Dermis blood vessel endothelial cell (primary cell): ENCODE measurements at regions not wholly inside any gene's neighbourhood (a gene's known extent, or its start where the extent isn't known, plus 50 kb on each side); places are given as distances from the start of the nearest gene placed in this dataset.
A peak's percentile ranks its signal among the peaks of the same experiment; 100 is the strongest.
"Not testable (repeated sequence)": the region's sequence is repeated elsewhere in the genome, so short reads cannot be mapped to it uniquely, and the experiment has no call there.

Source experiments
- DNase-seq: peaks from one replicate; pipeline ENCODE4 v3.0.0; 2010

DNA sequence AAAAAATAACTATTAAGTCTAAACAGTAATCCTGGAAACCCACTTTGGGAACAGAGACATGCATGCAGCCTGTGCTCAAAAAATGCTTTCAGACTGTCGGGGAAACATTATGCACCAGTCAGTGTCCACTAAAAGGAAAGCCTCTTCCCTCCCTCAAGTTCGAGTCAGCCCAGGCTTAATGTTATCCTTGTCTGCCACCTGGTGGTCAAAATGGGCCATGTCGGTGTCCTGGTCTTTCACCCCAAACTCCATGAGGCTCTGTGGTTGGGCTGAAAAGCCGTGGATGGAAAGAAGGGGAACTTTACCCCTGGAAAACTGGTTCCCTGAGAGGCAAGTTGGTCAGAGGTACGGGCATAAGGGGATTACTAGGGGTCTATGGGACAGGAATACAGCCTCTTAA lies 88.4 kb upstream of the ZNF492 start:
- DNase-seq: peak; percentile 20

DNA sequence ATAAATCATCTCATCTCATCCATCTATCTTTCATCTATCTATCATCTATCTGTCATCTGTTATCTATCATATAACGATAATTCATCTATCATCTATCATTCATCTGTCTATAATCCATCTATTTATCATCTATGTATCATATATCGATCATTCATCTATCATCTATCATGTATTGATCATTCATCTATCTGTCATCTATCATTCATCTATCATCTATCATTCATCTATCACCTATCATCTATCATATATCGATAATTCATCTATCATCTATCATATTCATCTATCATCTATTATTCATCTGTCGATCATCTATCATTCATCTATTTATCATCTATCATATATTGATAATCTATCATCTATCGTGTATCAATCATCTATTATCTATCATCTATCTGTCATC lies 100.4 kb upstream of the ZNF492 start:
- DNase-seq: no peak

DNA sequence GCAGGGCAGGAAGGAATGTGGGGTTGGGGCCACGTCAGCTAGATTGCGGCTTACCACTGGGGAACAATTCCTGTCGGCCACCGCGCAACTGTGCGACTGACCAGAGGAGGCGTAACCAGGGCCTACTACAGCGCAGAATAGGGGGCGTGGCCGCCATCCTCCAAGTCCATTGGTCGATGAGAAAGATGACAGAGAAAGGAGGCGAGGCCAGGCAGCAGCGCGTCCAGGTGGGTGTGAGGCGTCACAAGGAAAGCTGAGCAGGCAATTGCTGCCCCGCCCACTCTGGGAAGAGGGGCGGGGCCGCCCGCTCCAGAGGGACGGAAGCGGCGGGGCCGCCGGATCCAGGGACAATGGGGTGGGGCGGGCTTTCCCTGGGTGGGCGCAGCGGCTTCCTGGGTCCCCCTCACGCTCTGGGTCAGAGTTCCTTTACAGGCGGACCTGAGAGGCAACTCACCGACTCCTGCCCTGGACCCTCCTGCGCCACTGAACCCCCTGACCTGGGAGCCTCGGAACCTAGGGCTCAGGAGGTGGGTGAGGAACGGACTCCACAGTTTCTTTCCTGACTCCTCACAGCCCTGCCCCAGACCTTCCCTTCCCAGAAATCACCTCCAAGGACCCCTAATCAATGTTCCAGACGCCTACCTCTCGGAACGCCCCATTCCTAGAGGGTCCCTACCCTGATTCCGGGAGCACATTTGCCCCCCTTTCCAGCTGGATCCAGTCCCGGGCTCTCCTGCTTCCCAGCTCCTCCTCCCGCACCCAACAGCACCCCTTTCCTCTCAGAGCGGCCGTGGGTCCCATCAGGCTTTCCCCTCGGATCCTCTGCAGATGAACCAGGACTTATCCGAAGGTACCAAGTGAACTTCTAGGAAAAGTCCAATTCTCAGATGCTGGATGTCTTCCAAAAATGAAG lies 101.5 kb upstream of the ZNF492 start:
- no peak for DNase-seq

DNA sequence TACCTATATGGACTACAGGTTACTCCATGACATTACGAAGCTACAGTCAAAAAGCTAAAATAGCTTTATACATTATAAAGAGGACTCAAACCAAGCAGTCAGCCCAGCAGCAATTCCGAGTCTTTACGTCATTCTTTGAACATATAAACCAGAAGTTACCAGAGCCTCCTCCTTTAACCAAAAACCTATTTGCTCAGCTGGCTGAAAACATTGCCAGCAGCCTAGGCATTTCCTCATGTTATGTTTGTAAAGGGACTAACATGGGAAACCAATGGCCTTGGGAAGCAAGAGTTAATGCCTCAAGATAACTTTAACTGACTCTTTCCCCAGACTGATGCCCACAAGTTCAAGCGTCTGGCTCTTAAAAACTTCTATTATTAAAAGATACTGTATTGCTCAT lies 104.1 kb upstream of the ZNF492 start:
- no peak for DNase-seq

DNA sequence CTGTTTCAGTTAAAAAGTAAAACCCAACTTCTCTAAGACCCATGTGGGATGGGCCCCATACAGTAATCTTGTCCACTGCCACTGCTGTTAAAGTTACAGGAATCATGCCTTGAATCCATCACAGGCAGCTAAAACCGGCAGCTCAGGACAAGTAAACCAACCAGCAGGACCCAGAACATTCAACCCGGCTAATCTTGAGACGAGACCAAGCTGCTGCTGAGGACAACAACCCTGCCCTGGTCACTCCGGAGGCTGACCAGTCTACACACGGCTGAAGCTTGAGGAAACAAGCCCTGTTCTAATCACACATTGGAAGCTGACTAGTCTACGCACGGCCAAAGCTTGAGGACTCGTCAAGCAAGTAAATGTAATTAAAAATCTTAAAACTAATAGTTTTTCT lies 105.2 kb upstream of the ZNF492 start:
- DNase-seq: no peak

DNA sequence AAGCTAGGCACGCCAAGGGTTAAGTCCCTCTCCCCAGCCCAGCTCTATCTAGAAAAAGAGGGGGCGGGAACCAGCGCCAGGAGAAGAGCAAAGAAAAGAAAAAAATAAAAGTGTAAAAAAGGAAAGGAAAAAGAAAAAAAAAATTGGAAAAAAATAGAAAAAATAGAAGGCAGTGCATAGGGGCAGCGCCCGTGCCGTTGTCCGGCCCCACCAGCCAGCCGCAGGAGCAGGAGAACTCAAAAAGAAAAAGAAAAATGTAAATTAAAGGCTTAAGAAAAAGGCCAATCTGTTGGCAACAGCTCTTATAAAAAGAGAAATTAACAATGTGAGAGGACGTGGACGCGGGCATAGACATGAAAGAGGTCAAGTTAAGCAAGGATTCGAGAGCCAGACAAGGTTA lies 105.4 kb upstream of the ZNF98 start:
- DNase-seq: no peak

DNA sequence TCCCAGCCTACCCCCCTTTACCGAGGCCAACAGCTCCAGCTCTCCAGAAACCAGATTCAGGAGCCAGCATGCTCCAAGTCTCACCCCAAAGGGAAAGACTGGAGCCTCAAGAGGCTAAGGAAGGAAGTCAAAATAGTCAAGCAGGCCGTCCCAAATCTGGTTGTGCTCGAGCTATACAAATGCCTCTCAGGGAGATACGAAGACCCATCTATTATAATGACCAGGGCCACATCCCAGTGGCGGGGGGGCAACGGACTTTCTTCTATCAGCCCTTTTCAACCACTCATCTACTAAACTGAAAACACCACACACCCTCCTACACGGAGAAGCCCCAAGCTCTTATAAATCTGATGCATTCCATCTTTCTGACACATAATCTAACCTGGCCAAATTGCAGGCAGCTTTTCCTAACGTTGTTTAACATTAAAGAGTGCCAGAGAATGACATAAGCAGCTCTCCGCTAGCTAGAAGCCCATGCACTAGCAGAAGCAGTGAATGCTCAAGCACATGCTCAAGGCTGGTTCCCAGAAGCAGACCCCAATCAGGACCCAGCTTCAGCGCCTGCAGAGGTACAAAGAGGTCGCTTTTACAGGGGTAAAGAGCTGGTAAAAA lies 104.6 kb upstream of the ZNF98 start:
- no peak for DNase-seq

DNA sequence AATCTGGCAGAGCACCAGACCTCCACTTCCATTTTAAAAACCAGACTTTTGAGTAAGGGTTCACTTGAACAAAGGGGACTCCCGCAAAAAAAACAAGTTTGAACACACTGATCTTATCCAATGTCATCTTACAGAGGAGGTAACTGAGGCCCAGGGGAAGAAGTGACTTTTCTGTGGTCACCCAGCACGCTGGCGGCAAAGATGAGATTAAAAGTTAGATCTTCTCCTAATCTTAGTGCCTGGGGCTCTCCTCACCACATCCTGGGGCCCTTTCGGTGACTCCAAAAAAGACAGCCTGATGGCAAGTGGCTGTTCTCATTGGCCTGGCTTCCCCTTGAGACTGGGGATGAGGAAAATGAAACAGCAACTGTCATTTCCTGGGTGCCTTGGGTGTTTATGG lies 101.8 kb upstream of the ZNF98 start:
- no peak for DNase-seq

DNA sequence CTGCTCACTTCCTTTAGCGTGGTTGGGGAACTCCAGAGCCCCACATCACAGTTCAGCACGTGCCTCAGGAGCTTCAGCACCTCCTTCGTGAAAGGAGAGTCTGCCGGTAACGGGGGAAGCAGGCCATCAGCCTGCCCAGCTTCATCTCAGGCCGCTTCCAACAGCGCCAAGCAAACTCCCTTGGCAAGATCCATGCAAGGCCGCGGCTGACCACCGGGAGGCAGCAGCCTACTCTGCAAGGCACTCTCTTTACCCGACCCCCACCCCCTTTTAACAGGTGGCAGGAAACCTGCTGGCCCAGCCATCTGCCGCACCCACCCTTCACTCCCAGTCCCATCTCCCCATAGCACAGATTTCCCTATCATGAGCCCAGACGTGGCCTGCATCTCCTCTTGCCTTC lies 97.4 kb upstream of the ZNF98 start:
- DNase-seq: not testable (repeated sequence)

DNA sequence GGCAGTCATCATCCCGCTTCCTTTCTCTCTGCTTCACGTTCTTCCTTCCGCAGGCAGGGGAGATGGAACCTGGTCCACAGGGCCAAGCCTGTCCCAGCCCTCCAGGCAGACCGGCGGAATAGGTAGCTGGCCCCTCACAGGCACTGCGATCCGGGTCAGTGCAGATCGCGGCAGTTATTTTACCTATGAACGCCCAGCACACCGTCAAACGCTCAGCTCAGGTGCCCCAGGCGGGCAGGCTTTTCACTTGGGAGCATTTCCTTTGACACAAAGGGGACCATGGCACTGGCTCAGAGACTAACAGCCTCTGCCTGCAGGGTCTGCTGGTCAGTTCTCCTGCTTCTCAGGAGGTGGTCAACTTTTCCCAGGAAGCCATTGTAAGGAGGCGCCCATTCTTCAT lies 97.0 kb upstream of the ZNF98 start:
- DNase-seq: no peak

DNA sequence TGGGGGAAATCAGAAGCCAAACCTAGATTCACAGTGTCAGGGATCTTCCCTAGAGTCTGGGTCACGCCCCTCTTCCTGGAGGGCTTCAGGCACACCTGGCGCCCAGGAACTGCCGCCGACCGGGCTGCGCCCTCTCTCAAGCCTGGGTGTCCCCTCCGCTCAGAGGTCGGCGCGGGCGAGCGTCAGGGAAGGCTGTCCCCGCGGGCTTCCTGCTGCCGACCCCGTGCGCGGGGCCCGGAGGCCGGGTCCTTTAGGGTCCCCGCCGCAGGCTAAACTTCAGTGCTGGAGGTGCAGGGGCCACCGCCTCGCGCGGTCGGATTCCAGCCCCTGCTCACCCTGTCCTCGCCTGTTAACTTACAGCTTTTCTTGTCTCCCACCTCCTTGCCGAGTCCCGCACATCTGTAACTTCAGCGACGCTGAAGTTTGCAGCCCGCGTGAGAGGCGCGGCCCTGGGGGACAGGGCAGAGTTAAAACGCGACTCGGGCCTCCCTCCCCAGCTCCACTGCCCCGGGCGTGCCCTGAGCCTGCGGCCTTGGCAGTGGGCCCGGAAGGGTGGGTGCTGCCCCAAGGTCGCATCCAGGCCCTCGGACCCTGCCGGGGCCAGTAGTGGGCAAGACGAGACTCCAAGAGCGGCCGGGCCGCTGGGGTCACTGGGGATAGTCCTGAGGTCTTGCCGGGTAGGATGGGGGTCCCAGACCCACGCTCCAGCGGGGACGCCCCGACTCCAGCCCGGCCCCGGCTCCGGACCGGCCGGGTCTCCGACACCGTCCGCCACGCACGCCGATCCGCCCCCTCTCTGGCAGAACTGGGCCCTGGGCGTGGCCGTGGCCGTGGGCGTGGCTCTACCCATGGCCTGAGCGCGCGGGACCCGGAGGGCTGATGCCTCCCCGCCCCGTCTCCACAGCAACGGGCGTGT lies 95.6 kb upstream of the ZNF98 start:
- DNase-seq: no peak

DNA sequence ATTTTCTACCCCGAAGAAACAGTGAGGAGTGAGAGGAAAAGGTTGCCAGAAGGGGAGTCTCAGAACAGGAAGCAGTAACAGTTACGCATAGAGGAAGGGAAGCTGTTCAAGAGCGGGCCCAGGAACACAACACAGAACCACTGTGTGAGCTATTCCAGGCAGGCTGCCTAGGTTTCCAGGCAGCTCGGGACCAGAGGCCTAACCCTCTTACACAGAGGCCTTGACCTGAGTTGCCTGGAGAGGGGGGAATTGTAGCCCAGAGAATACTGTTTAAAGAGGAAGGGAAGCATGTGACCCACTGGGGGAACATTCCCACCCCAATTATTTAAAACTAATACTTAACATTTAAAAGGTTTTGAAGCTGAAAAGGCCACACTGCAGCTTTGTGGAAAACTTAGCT lies 93.3 kb upstream of the ZNF98 start:
- no peak for DNase-seq

DNA sequence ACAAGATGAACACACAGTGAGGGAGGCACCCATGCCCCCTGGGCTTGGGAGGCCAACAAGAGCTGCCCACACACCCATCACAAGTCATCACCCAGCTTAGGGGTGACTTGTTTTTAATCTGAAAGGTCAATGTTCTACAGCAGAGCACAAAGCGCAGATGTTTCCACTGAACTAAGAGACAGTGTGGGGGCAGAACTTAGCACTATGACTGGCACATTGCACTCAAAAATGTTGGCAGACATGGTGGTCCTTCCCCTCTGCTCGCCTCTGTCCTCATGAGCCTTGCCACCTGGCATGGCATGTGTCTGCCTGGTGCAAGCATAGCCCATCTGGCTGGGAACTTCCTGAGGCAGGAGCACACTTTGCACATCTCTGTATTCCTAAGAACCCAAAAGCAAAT lies 81.4 kb upstream of the ZNF98 start:
- DNase-seq: no peak

DNA sequence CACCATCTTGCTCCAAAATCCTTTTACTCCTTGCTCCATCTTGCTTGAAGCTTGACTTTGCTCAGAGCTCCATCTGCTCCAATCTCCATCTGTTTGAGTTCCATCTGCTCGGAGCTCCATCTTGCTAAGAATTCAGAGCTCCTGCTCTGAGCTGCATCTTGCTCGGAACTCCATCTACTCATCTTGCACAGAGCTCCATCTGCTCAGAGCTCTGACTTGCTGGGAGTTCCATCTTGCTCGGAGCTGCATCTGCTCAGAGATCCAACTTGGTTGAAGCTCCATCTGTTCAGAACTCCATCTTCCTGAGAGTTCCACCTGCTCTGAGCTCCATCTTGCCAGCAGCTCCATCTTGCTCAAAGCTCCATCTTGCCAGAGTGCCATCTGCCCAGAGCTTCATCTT lies 80.6 kb upstream of the ZNF98 start:
- DNase-seq: no peak

DNA sequence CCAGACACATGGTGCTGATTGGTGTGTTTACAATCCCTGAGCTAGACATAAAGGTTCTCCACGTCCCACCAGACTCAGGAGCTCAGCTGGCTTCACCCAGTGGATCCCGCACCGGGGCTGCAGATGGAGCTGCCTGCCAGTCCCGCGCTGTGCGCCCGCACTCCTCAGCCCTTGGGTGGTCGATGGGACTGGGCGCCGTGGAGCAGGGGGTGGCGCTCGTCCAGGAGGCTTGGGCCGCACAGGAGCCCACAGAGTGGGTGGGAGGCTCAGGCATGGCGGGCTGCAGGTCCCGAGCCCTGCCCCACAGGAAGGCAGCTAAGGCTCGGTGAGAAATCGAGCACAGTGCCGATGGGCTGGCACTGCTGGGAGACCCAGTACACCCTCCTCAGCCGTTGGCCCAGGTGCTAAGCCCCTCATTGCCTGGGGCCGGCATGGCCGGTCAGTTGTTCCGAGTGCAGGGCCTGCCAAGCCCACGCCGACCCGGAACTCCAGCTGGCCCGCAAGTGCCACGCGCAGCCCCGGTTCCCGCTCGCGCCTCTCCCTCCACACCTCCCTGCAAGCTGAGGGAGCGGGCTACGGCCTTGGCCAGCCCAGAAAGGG lies 76.8 kb upstream of the ZNF98 start:
- DNase-seq: not testable (repeated sequence)

DNA sequence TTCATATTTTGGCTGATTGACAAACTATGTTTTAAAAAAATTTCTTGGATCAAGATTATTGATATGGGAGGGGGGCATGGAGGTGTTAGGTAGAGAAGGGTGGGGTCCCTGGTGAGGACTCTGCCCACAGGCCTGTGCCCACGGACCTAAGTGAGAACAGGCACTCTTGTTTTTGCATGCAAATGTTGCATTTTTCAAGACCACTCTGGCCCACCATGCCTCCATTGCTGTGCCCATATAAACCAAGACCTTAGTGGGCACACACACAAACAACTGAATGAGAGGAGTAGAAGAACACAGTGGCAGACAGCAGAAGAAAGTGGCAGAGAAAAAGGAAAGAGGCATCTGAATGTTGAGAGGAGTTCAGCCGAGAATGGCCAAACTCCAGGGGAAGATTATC lies 69.6 kb upstream of the ZNF98 start:
- DNase-seq: no peak

DNA sequence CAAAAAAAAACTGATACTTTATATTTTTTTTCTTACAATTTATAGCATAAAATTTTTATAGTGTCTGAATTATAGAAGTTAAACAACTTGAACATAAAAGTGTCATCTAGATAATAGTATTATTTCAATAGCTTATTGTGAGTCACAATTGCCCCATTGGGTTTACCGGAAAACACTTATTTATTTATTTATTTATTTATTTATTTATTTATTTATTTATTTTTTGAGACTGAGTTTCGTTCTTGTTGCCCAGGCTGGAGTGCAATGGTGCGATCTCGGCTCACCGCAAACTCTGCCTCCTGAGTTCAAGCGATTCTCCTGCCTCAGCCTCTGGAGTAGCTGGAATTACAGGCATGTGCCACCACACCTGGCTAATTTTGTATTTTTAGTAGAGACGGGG lies 61.4 kb upstream of the ZNF98 start:
- not testable (repeated sequence) for DNase-seq

DNA sequence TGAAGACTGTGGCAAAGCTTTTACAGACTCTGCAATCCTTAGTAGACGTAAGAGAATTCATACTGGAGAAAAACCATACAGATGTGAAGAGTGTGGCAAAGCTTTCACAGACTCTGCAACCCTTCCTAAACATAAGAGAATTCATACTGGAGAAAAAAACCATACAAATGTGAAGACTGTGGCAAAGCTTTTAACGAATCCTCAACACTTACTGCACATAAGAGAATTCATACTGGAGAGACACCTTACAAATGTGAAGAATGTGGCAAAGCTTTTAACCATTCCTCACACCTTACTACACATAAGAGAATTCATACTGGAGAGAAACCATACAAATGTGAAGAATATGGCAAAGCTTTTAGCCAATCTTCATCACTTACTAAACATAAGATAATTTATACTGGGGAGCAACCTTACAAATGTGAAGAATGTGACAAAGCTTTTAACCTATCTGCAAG lies 50.1 kb upstream of the ZNF98 start:
- DNase-seq: no peak
